SJSA1 (cell line): ENCODE measurements at regions not wholly inside any gene's neighbourhood (a gene's known extent, or its start where the extent isn't known, plus 50 kb on each side); places are given as distances from the start of the nearest gene placed in this dataset.
"Not testable (repeated sequence)": the region's sequence is repeated elsewhere in the genome, so short reads cannot be mapped to it uniquely, and the experiment has no call there.

Source experiments
- DNase-seq, 2 experiments: peaks; one replicate each; pipeline ENCODE4 v3.0.0-alpha.2; 2015 to 2020; ENCODE audit warnings: low spot score in 2 of 2, low read depth in 1 of 2
- H3K27ac ChIP-seq: fragments of 250-450 bp; sonication (Bioruptor Pico); 2 replicates; pipeline ENCODE4 v1.5.1; 2020; ENCODE audit warnings: mild to moderate bottlenecking, moderate library complexity
- H3K27me3 ChIP-seq: fragments of 250-450 bp; sonication (Bioruptor Pico); replicated peaks from 2 replicates; pipeline ENCODE4 v1.5.1; 2020; ENCODE audit warnings: mild to moderate bottlenecking, moderate library complexity
- H3K36me3 ChIP-seq: fragments of 250-450 bp; sonication (Bioruptor Pico); 2 replicates; pipeline ENCODE4 v1.5.1; 2020; ENCODE audit warnings: mild to moderate bottlenecking
- H3K4me1 ChIP-seq: fragments of 250-450 bp; sonication (Bioruptor Pico); replicated peaks from 2 replicates; pipeline ENCODE4 v1.6.1; 2021; ENCODE audit warnings: mild to moderate bottlenecking
- H3K4me3 ChIP-seq: fragments of 250-450 bp; sonication (Bioruptor Pico); 2 replicates; pipeline ENCODE4 v1.5.1; 2020; ENCODE audit warnings: mild to moderate bottlenecking
- H3K9me3 ChIP-seq: fragments of 250-450 bp; sonication (Bioruptor Pico); replicated peaks from 2 replicates; pipeline ENCODE4 v1.5.1; 2020; ENCODE audit warnings: mild to moderate bottlenecking

- H3K27ac ChIP-seq, H3K4me1 ChIP-seq: not testable (repeated sequence)
Measured at GRCh38 chr10:46796351-46796750, 114.9 kb upstream of the PTPN20 start.

GRCh38 chr10:46802010-46802409 lies 109.2 kb upstream of the PTPN20 start:
- not testable (repeated sequence) for H3K4me1 ChIP-seq

More at GRCh38 chr10:46796351-46796750, 114.9 kb upstream of the PTPN20 start:
- H3K9me3 ChIP-seq, DNase-seq, H3K4me3 ChIP-seq, H3K27me3 ChIP-seq, H3K36me3 ChIP-seq: not testable (repeated sequence)

GRCh38 chr10:46803082-46803481 lies 108.1 kb upstream of the PTPN20 start:
- H3K4me1 ChIP-seq, H3K4me3 ChIP-seq, H3K9me3 ChIP-seq, DNase-seq, H3K27me3 ChIP-seq, H3K27ac ChIP-seq, H3K36me3 ChIP-seq: not testable (repeated sequence)

More at GRCh38 chr10:46802010-46802409, 109.2 kb upstream of the PTPN20 start:
- H3K27me3 ChIP-seq, DNase-seq, H3K9me3 ChIP-seq, H3K4me3 ChIP-seq, H3K27ac ChIP-seq, H3K36me3 ChIP-seq: not testable (repeated sequence)

- H3K27me3 ChIP-seq, H3K9me3 ChIP-seq, H3K4me3 ChIP-seq, DNase-seq, H3K36me3 ChIP-seq, H3K27ac ChIP-seq, H3K4me1 ChIP-seq: not testable (repeated sequence)
Measured at GRCh38 chr10:46810222-46810621, 101.0 kb upstream of the PTPN20 start.

GRCh38 chr10:46816126-46816525 lies 95.1 kb upstream of the PTPN20 start:
- H3K4me3 ChIP-seq, H3K9me3 ChIP-seq, DNase-seq, H3K36me3 ChIP-seq, H3K4me1 ChIP-seq, H3K27me3 ChIP-seq, H3K27ac ChIP-seq: not testable (repeated sequence)

- H3K4me3 ChIP-seq, H3K36me3 ChIP-seq, H3K9me3 ChIP-seq, H3K27me3 ChIP-seq, H3K4me1 ChIP-seq, H3K27ac ChIP-seq: not testable (repeated sequence)
- DNase-seq = peak in 1 of 2 experiments; percentile 0
Measured at GRCh38 chr10:46840393-46841050, 70.7 kb upstream of the PTPN20 start.

GRCh38 chr10:46841051-46841593 lies 70.1 kb upstream of the PTPN20 start:
- not testable (repeated sequence) for DNase-seq, H3K4me3 ChIP-seq, H3K27ac ChIP-seq, H3K27me3 ChIP-seq, H3K4me1 ChIP-seq, H3K9me3 ChIP-seq, H3K36me3 ChIP-seq

GRCh38 chr10:46845194-46845593 lies 66.0 kb upstream of the PTPN20 start:
- DNase-seq, H3K27ac ChIP-seq, H3K27me3 ChIP-seq, H3K36me3 ChIP-seq, H3K4me1 ChIP-seq, H3K4me3 ChIP-seq, H3K9me3 ChIP-seq: not testable (repeated sequence)

GRCh38 chr10:46845640-46846039 lies 65.6 kb upstream of the PTPN20 start:
- DNase-seq, H3K9me3 ChIP-seq, H3K36me3 ChIP-seq, H3K4me1 ChIP-seq, H3K4me3 ChIP-seq, H3K27me3 ChIP-seq, H3K27ac ChIP-seq: not testable (repeated sequence)

- H3K36me3 ChIP-seq, H3K27me3 ChIP-seq, H3K4me3 ChIP-seq, H3K27ac ChIP-seq, H3K4me1 ChIP-seq, DNase-seq, H3K9me3 ChIP-seq: not testable (repeated sequence)
Measured at GRCh38 chr10:46860753-46861152, 50.5 kb upstream of the PTPN20 start.
